ENCODE measurements at regions not wholly inside any gene's neighbourhood (a gene's known extent, or its start where the extent isn't known, plus 50 kb on each side); places are given as distances from the start of the nearest gene placed in this dataset.

GRCh38 chr10:4453950-4454349 lies 372.1 kb upstream of the AKR1E2 start:
- TF ChIP-seq CTCF (IDR thresholded peaks at IDR 0.05), result no peak
- TF ChIP-seq EP300 (IDR thresholded peaks at IDR 0.05), result no peak
- TF ChIP-seq POLR2AphosphoS5 (IDR thresholded peaks at IDR 0.05), result no peak
- no peak for TF ChIP-seq POLR2A (IDR thresholded peaks at IDR 0.05)

Data from sigmoid colon (tissue), 4 donors.